MCF 10A (cell line): ENCODE measurements at regions not wholly inside any gene's neighbourhood (a gene's known extent, or its start where the extent isn't known, plus 50 kb on each side); places are given as distances from the start of the nearest gene placed in this dataset.

ENCODE experiments used
- BruUV-seq: library from RNA; stranded (reverse); fragments of 400-500 nt; replicated peaks from 2 replicates; lab custom pipeline; 2021; lab: Mats Ljungman, UMichigan
- CTCF ChIA-PET: fragments of 300-600 bp; sonication (Branson Sonifier 250); formaldehyde crosslinking; extraction: SDS; loops from one replicate; lab custom pipeline; 2021; ENCODE audit warnings: antibody characterized with exemption, inconsistent platforms; lab: Yijun Ruan, JAX
- POLR2A ChIA-PET: fragments of 300-600, 350-650 bp; sonication (Branson Sonifier 250); formaldehyde crosslinking; extraction: SDS; loops from one replicate; lab custom pipeline; 2020; ENCODE audit warnings: antibody characterized with exemption, inconsistent platforms; lab: Yijun Ruan, JAX
- DNase-seq: peaks from one replicate; pipeline ENCODE4 v3.0.0-alpha.2; 2018; ENCODE audit not compliant: unreplicated experiment
- H3K27ac Mint-ChIP-seq: one replicate; pipeline ENCODE4 v1.8.0; 2022; ENCODE audit warnings: mild to moderate bottlenecking, low read depth, mixed read lengths; ENCODE audit not compliant: unreplicated experiment
- H3K27me3 Mint-ChIP-seq: one replicate; pipeline ENCODE4 v1.8.0; 2022; ENCODE audit warnings: mixed read lengths; ENCODE audit not compliant: insufficient read depth, unreplicated experiment
- H3K36me3 Mint-ChIP-seq: one replicate; pipeline ENCODE4 v1.8.0; 2022; ENCODE audit warnings: mild to moderate bottlenecking, moderate library complexity, mixed read lengths; ENCODE audit not compliant: insufficient read depth, unreplicated experiment
- H3K4me1 Mint-ChIP-seq: one replicate; pipeline ENCODE4 v1.8.0; 2022; ENCODE audit warnings: mixed read lengths; ENCODE audit not compliant: insufficient read depth, unreplicated experiment
- H3K4me3 Mint-ChIP-seq: one replicate; pipeline ENCODE4 v1.8.0; 2022; ENCODE audit warnings: mild to moderate bottlenecking, moderate library complexity, mixed read lengths; ENCODE audit not compliant: unreplicated experiment
- H3K9me3 Mint-ChIP-seq: one replicate; pipeline ENCODE4 v1.8.0; 2022; ENCODE audit warnings: mixed read lengths; ENCODE audit not compliant: unreplicated experiment
- CTCF ChIP-seq: fragments of 200-600 bp; IDR thresholded peaks from one replicate; pipeline ENCODE4 v1.8.0; 2022; ENCODE audit warnings: antibody characterized with exemption, mild to moderate bottlenecking; ENCODE audit not compliant: unreplicated experiment
- intact Hi-C: fragments of 100-400 bp; cut with micrococcal nuclease; formaldehyde crosslinking; loops from 2 replicates; pipeline ENCODE4 v1.14.1; 2022

- ChIA-PET CTCF (no interaction called here), POLR2A (no interaction called here)
- no peak overlapping the region for H3K27ac Mint-ChIP-seq
- no peaks in the 10 kb centered on the region for H3K4me1 Mint-ChIP-seq
- H3K27me3 Mint-ChIP-seq, result no peaks in the 10 kb centered on the region
- intact Hi-C loops, result no loop called here
- TF ChIP-seq CTCF, result no peak
- no peak overlapping the region for H3K4me3 Mint-ChIP-seq
- DNase-seq, result no peak
- H3K36me3 Mint-ChIP-seq, result no peaks in the 10 kb centered on the region
- no TSS peak for BruUV-seq
- H3K9me3 Mint-ChIP-seq, result no peaks in the 10 kb centered on the region
These were observed 83.1 kb upstream of the RANBP3L start for GRCh38 chr5:36384845-36385244.

GRCh38 chr5:36385495-36385894 is 83.8 kb upstream of the RANBP3L start:
- DNase-seq, result no peak
- no peaks in the 10 kb centered on the region for H3K36me3 Mint-ChIP-seq
- no peak overlapping the region for H3K4me3 Mint-ChIP-seq
- ChIA-PET CTCF (no interaction called here), POLR2A (no interaction called here)
- TF ChIP-seq CTCF, result no peak
- no TSS peak for BruUV-seq
- no peaks in the 10 kb centered on the region for H3K4me1 Mint-ChIP-seq
- H3K9me3 Mint-ChIP-seq, result no peaks in the 10 kb centered on the region
- intact Hi-C loops, result no loop called here
- no peaks in the 10 kb centered on the region for H3K27me3 Mint-ChIP-seq
- no peak overlapping the region for H3K27ac Mint-ChIP-seq

GRCh38 chr5:36388288-36388687 is 86.6 kb upstream of the RANBP3L start:
- Mint-ChIP-seq H3K9me3 (no peaks in the 10 kb centered on the region), H3K27me3 (no peaks in the 10 kb centered on the region), H3K4me1 (peaks cover 9% of the 10 kb centered on the region), H3K36me3 (no peaks in the 10 kb centered on the region), H3K4me3 (no peak overlapping the region), H3K27ac (no peak overlapping the region)
- TF ChIP-seq CTCF, result no peak
- no TSS peak for BruUV-seq
- no peak for DNase-seq
- intact Hi-C loops, result no loop called here
- ChIA-PET POLR2A (interaction anchor here (0.7 kb wide), 1 partner anchor 114 kb away, joined by 5 read pairs; no protein-coding TSS in a partner anchor), CTCF (interaction anchor here (0.9 to 1.9 kb wide), 5 partner anchors 11 to 302 kb away, joined by 3 to 4 read pairs (median 3); no protein-coding TSS in a partner anchor)

GRCh38 chr5:36389245-36389644 is 87.5 kb upstream of the RANBP3L start:
- no peak overlapping the region for H3K4me3 Mint-ChIP-seq
- CTCF ChIA-PET, result interaction anchor here (0.5 to 1.1 kb wide), 3 partner anchors 10 to 301 kb away, joined by 3 to 4 read pairs (median 4); no protein-coding TSS in a partner anchor
- H3K27me3 Mint-ChIP-seq, result no peaks in the 10 kb centered on the region
- H3K4me1 Mint-ChIP-seq, result peaks cover 14% of the 10 kb centered on the region
- no peak for DNase-seq
- no peaks in the 10 kb centered on the region for H3K36me3 Mint-ChIP-seq
- no peak for TF ChIP-seq CTCF
- intact Hi-C loops, result no loop called here
- POLR2A ChIA-PET, result no interaction called here
- H3K9me3 Mint-ChIP-seq, result no peaks in the 10 kb centered on the region
- H3K27ac Mint-ChIP-seq, result no peak overlapping the region
- BruUV-seq, result no TSS peak
